SK-N-SH (cell line): ENCODE measurements at regions not wholly inside any gene's neighbourhood (a gene's known extent, or its start where the extent isn't known, plus 50 kb on each side); places are given as distances from the start of the nearest gene placed in this dataset.

Experiments
- CHD2 ChIP-seq: fragments of 150-350 bp; IDR thresholded peaks from 2 replicates; pipeline ENCODE4 v1.6.1; 2018; ENCODE audit warnings: low read length; ENCODE audit not compliant: partially characterized antibody
- CTCF ChIP-seq: fragments of 200-600 bp; sonication (generic); IDR thresholded peaks from 2 replicates; pipeline ENCODE4 v1.6.1; 2017; ENCODE audit warnings: antibody characterized with exemption, mild to moderate bottlenecking, moderate library complexity
- ELF1 ChIP-seq: IDR thresholded peaks from 2 replicates; pipeline ENCODE4 v1.4.0; 2012
- EP300 ChIP-seq, 2 experiments: IDR thresholded peaks; 2 replicates each; pipeline versions ENCODE4 v1.4.0 to v1.6.1; 2012; ENCODE audit warnings: borderline replicate concordance in 1 of 2, low read depth in 1 of 2, low read length in 1 of 2
- FOSL2 ChIP-seq: IDR thresholded peaks from 2 replicates; pipeline ENCODE4 v1.4.0; 2012; ENCODE audit warnings: low read depth, mild to moderate bottlenecking, moderate library complexity, borderline replicate concordance
- MAX ChIP-seq: IDR thresholded peaks from 2 replicates; pipeline ENCODE4 v1.4.0; 2012; ENCODE audit warnings: low read depth
- NRF1 ChIP-seq: IDR thresholded peaks from 2 replicates; pipeline ENCODE4 v1.6.1; 2012; ENCODE audit warnings: low read depth, mild to moderate bottlenecking, low read length
- POLR2AphosphoS5 ChIP-seq: IDR thresholded peaks from 2 replicates; pipeline ENCODE4 v1.6.1; 2012; ENCODE audit warnings: low read depth, low read length
- RAD21 ChIP-seq: IDR thresholded peaks from 2 replicates; pipeline ENCODE4 v1.6.1; 2012; ENCODE audit warnings: mild to moderate bottlenecking, low read length
- RFX5 ChIP-seq: IDR thresholded peaks from 2 replicates; pipeline ENCODE4 v1.6.1; 2012; ENCODE audit warnings: mild to moderate bottlenecking, improper control_type of control experiment, low read length
- RXRA ChIP-seq: IDR thresholded peaks from 2 replicates; pipeline ENCODE4 v1.4.0; 2012; ENCODE audit warnings: low read depth, mild to moderate bottlenecking, borderline replicate concordance
- SIN3A ChIP-seq: IDR thresholded peaks from 2 replicates; pipeline ENCODE4 v1.6.1; 2012; ENCODE audit warnings: low read depth, mild to moderate bottlenecking, low read length, moderate library complexity, borderline replicate concordance
- SMC3 ChIP-seq: IDR thresholded peaks from 2 replicates; pipeline ENCODE4 v1.6.1; 2012; ENCODE audit warnings: low read depth, low read length, improper control_type of control experiment
- TAF1 ChIP-seq: IDR thresholded peaks from 2 replicates; pipeline ENCODE4 v1.6.1; 2012; ENCODE audit warnings: low read depth, mild to moderate bottlenecking, low read length, moderate library complexity, borderline replicate concordance

- TF ChIP-seq POLR2AphosphoS5: no peak
- no peak for TF ChIP-seq ELF1
- TF ChIP-seq CTCF: no peak
- no peak for TF ChIP-seq TAF1
- TF ChIP-seq EP300 (IDR thresholded peaks at IDR 0.05; ENCODE audit: borderline replicate concordance in 1 of 2, low read depth in 1 of 2, low read length in 1 of 2): no peak
- no peak for TF ChIP-seq NRF1
- no peak for TF ChIP-seq RAD21
- no peak for TF ChIP-seq MAX
- no peak for TF ChIP-seq SIN3A
- TF ChIP-seq RFX5: no peak
- TF ChIP-seq FOSL2: no peak
- TF ChIP-seq RXRA: no peak
- no peak for TF ChIP-seq SMC3
- no peak for TF ChIP-seq CHD2
These were observed 2450.0 kb downstream of the TP53TG3F start for GRCh38 chr16:35909351-35909954.
